ENCODE measurements at regions not wholly inside any gene's neighbourhood (a gene's known extent, or its start where the extent isn't known, plus 50 kb on each side); places are given as distances from the start of the nearest gene placed in this dataset.
"Not testable (repeated sequence)": the region's sequence is repeated elsewhere in the genome, so short reads cannot be mapped to it uniquely, and the experiment has no call there.

- DNase-seq: no peak
These were observed 154.8 kb upstream of the FAR2 start for GRCh38 chr12:28994179-28994715.

- no peak for DNase-seq
These were observed 152.4 kb upstream of the FAR2 start for GRCh38 chr12:28996688-28997087.

- no peak for DNase-seq
These were observed 150.4 kb upstream of the FAR2 start for GRCh38 chr12:28998662-28999120.

- no peak for DNase-seq
These were observed 144.8 kb upstream of the FAR2 start for GRCh38 chr12:29004066-29004935.

GRCh38 chr12:29004936-29005304 is 144.2 kb upstream of the FAR2 start:
- DNase-seq: no peak

- no peak for DNase-seq
These were observed 140.3 kb upstream of the FAR2 start for GRCh38 chr12:29008786-29009185.

- no peak for DNase-seq
These were observed 136.4 kb upstream of the FAR2 start for GRCh38 chr12:29012673-29013072.

- not testable (repeated sequence) for DNase-seq
These were observed 131.5 kb upstream of the FAR2 start for GRCh38 chr12:29017532-29017931.

- DNase-seq: no peak
These were observed 125.5 kb upstream of the FAR2 start for GRCh38 chr12:29023436-29024076.

- DNase-seq: no peak
These were observed 125.0 kb upstream of the FAR2 start for GRCh38 chr12:29024117-29024516.

GRCh38 chr12:29025937-29026336 is 123.1 kb upstream of the FAR2 start:
- no peak for DNase-seq

GRCh38 chr12:29026419-29026818 is 122.7 kb upstream of the FAR2 start:
- DNase-seq: no peak

GRCh38 chr12:29029484-29029883 is 119.6 kb upstream of the FAR2 start:
- DNase-seq: not testable (repeated sequence)

- no peak for DNase-seq
These were observed 119.1 kb upstream of the FAR2 start for GRCh38 chr12:29030006-29030405.

- no peak for DNase-seq
These were observed 116.6 kb upstream of the FAR2 start for GRCh38 chr12:29032446-29032845.

- DNase-seq: no peak
These were observed 115.6 kb upstream of the FAR2 start for GRCh38 chr12:29033519-29033918.

- DNase-seq: no peak
These were observed 114.0 kb upstream of the FAR2 start for GRCh38 chr12:29035112-29035511.

- no peak for DNase-seq
These were observed 110.1 kb upstream of the FAR2 start for GRCh38 chr12:29039013-29039412.

GRCh38 chr12:29041621-29042020 is 107.5 kb upstream of the FAR2 start:
- no peak for DNase-seq

GRCh38 chr12:29043069-29043468 is 106.0 kb upstream of the FAR2 start:
- no peak for DNase-seq

GRCh38 chr12:29044799-29045198 is 104.3 kb upstream of the FAR2 start:
- DNase-seq: no peak

- no peak for DNase-seq
These were observed 100.3 kb upstream of the FAR2 start for GRCh38 chr12:29048787-29049186.

GRCh38 chr12:29050503-29050902 is 98.6 kb upstream of the FAR2 start:
- no peak for DNase-seq

GRCh38 chr12:29051221-29051620 is 97.9 kb upstream of the FAR2 start:
- no peak for DNase-seq

Data from NCI-H146 (cell line).